ENCODE measurements at regions not wholly inside any gene's neighbourhood (a gene's known extent, or its start where the extent isn't known, plus 50 kb on each side); places are given as distances from the start of the nearest gene placed in this dataset.

- no peak for DNase-seq (ENCODE audit: low read depth in 2 of 3, low spot score in 1 of 3)
These were observed 53.8 kb upstream of the PSEN2 start for GRCh38 chr1:226816576-226816975.

- DNase-seq (ENCODE audit: low read depth in 2 of 3, low spot score in 1 of 3), result no peak
These were observed 55.5 kb upstream of the PSEN2 start for GRCh38 chr1:226814751-226815537.

- DNase-seq (ENCODE audit: low read depth in 2 of 3, low spot score in 1 of 3), result no peak
These were observed 56.5 kb upstream of the PSEN2 start for GRCh38 chr1:226813671-226814591.

GRCh38 chr1:226810681-226811080 lies 59.7 kb upstream of the PSEN2 start:
- no peak for DNase-seq (ENCODE audit: low read depth in 2 of 3, low spot score in 1 of 3)

- no peak for DNase-seq (ENCODE audit: low read depth in 2 of 3, low spot score in 1 of 3)
These were observed 60.4 kb upstream of the PSEN2 start for GRCh38 chr1:226809785-226810571.

GRCh38 chr1:226808501-226808900 lies 61.9 kb upstream of the PSEN2 start:
- DNase-seq (ENCODE audit: low read depth in 2 of 3, low spot score in 1 of 3), result no peak

- DNase-seq (ENCODE audit: low read depth in 2 of 3, low spot score in 1 of 3), result no peak
These were observed 63.4 kb upstream of the PSEN2 start for GRCh38 chr1:226806988-226807387.

GRCh38 chr1:226804907-226805759 lies 65.3 kb upstream of the PSEN2 start:
- no peak for DNase-seq (ENCODE audit: low read depth in 2 of 3, low spot score in 1 of 3)

- DNase-seq (ENCODE audit: low read depth in 2 of 3, low spot score in 1 of 3), result no peak
These were observed 61.8 kb upstream of the ITPKB start for GRCh38 chr1:226800763-226801380.

GRCh38 chr1:226799634-226800281 lies 60.7 kb upstream of the ITPKB start:
- DNase-seq (ENCODE audit: low read depth in 2 of 3, low spot score in 1 of 3), result no peak

GRCh38 chr1:226798427-226799411 lies 59.6 kb upstream of the ITPKB start:
- DNase-seq (ENCODE audit: low read depth in 2 of 3, low spot score in 1 of 3), result peak; percentile 49 to 65 (median 63)

- DNase-seq (ENCODE audit: low read depth in 2 of 3, low spot score in 1 of 3), result no peak
These were observed 58.1 kb upstream of the ITPKB start for GRCh38 chr1:226797151-226797550.

- DNase-seq (ENCODE audit: low read depth in 2 of 3, low spot score in 1 of 3), result no peak
These were observed 54.7 kb upstream of the ITPKB start for GRCh38 chr1:226793620-226794276.

- no peak for DNase-seq (ENCODE audit: low read depth in 2 of 3, low spot score in 1 of 3)
These were observed 53.3 kb upstream of the ITPKB start for GRCh38 chr1:226792368-226792767.

GRCh38 chr1:226790545-226791181 lies 51.6 kb upstream of the ITPKB start:
- DNase-seq (ENCODE audit: low read depth in 2 of 3, low spot score in 1 of 3), result no peak

- no peak for DNase-seq (ENCODE audit: low read depth in 2 of 3, low spot score in 1 of 3)
These were observed 49.9 kb upstream of the ITPKB start for GRCh38 chr1:226788965-226789364.

All from stimulated activated CD4-positive, alpha-beta T cell treated with anti-CD3 and anti-CD28 coated beads, Interleukin-12 subunit alpha, Interleukin-12 subunit beta, amount 100 ng/mL, for 48 hours (primary cell).